HTR-8/SVneo (cell line): ENCODE measurements at regions not wholly inside any gene's neighbourhood (a gene's known extent, or its start where the extent isn't known, plus 50 kb on each side); places are given as distances from the start of the nearest gene placed in this dataset.

Experiments
- DNase-seq: peaks from one replicate; pipeline ENCODE4 v3.0.0; 2011; ENCODE audit warnings: low spot score, mixed read lengths; ENCODE audit not compliant: insufficient read length
- FAIRE-seq: peaks from 2 replicates; lab custom pipeline; 2011; peaks lifted over from hg19 to GRCh38; lab: Jason Lieb, UNC

- DNase-seq (no peak), FAIRE-seq (no peak)
These were observed 812.9 kb downstream of the JRKL start for GRCh38 chr11:97202613-97203292.

- FAIRE-seq: no peak
These were observed 828.2 kb downstream of the JRKL start for GRCh38 chr11:97218011-97218410.

GRCh38 chr11:97223647-97224046 is 833.8 kb downstream of the JRKL start:
- DNase-seq: no peak
- FAIRE-seq: no peak

More at GRCh38 chr11:97218011-97218410, 828.2 kb downstream of the JRKL start:
- no peak for DNase-seq

- FAIRE-seq (no peak), DNase-seq (no peak)
These were observed 834.6 kb downstream of the JRKL start for GRCh38 chr11:97224396-97224795.

- DNase-seq (no peak), FAIRE-seq (no peak)
These were observed 836.0 kb downstream of the JRKL start for GRCh38 chr11:97225794-97226193.

- DNase-seq: no peak
- no peak for FAIRE-seq
These were observed 840.1 kb downstream of the JRKL start for GRCh38 chr11:97229936-97230335.

GRCh38 chr11:97231231-97231630 is 841.4 kb downstream of the JRKL start:
- no peak for FAIRE-seq
- no peak for DNase-seq

- no peak for FAIRE-seq
- DNase-seq: no peak
These were observed 844.2 kb downstream of the JRKL start for GRCh38 chr11:97234016-97234415.

- no peak for FAIRE-seq
- no peak for DNase-seq
These were observed 847.3 kb downstream of the JRKL start for GRCh38 chr11:97237151-97237550.

GRCh38 chr11:97247601-97248000 is 857.8 kb downstream of the JRKL start:
- FAIRE-seq (no peak), DNase-seq (no peak)

GRCh38 chr11:97254790-97255189 is 865.0 kb downstream of the JRKL start:
- FAIRE-seq (no peak), DNase-seq (no peak)

GRCh38 chr11:97259434-97259833 is 869.6 kb downstream of the JRKL start:
- no peak for DNase-seq
- no peak for FAIRE-seq

- FAIRE-seq (no peak), DNase-seq (no peak)
These were observed 870.1 kb downstream of the JRKL start for GRCh38 chr11:97259884-97260283.

- FAIRE-seq (no peak), DNase-seq (no peak)
These were observed 873.5 kb downstream of the JRKL start for GRCh38 chr11:97263183-97263858.

- peak; percentile 29 for DNase-seq
- no peak for FAIRE-seq
These were observed 879.7 kb downstream of the JRKL start for GRCh38 chr11:97269527-97269926.

GRCh38 chr11:97279341-97279740 is 889.5 kb downstream of the JRKL start:
- no peak for FAIRE-seq
- no peak for DNase-seq

GRCh38 chr11:97280347-97280746 is 890.5 kb downstream of the JRKL start:
- FAIRE-seq: no peak

GRCh38 chr11:97289823-97290222 is 900.0 kb downstream of the JRKL start:
- no peak for DNase-seq
- no peak for FAIRE-seq

More at GRCh38 chr11:97280347-97280746, 890.5 kb downstream of the JRKL start:
- no peak for DNase-seq

- DNase-seq: no peak
- no peak for FAIRE-seq
These were observed 900.7 kb downstream of the JRKL start for GRCh38 chr11:97290464-97291041.

GRCh38 chr11:97296301-97296700 is 906.5 kb downstream of the JRKL start:
- FAIRE-seq (no peak), DNase-seq (no peak)

GRCh38 chr11:97309291-97309690 is 919.5 kb downstream of the JRKL start:
- DNase-seq (no peak), FAIRE-seq (no peak)
